NCI-H774 (cell line): ENCODE measurements at regions not wholly inside any gene's neighbourhood (a gene's known extent, or its start where the extent isn't known, plus 50 kb on each side); places are given as distances from the start of the nearest gene placed in this dataset.
"Not testable (repeated sequence)": the region's sequence is repeated elsewhere in the genome, so short reads cannot be mapped to it uniquely, and the experiment has no call there.

Experiments used
- DNase-seq: peaks from one replicate; lab custom pipeline; 2025; lab: John Stamatoyannopoulos, UW

- no peak for DNase-seq
These were observed 249.6 kb upstream of the G2E3 start for GRCh38 chr14:30309405-30309804.

- DNase-seq = no peak
These were observed 246.7 kb upstream of the G2E3 start for GRCh38 chr14:30312214-30312613.

GRCh38 chr14:30317729-30318128 lies 241.2 kb upstream of the G2E3 start:
- DNase-seq = no peak

GRCh38 chr14:30322819-30323218 lies 236.1 kb upstream of the G2E3 start:
- DNase-seq = no peak

- DNase-seq = no peak
These were observed 228.9 kb upstream of the G2E3 start for GRCh38 chr14:30330033-30330432.

GRCh38 chr14:30330445-30330844 lies 228.5 kb upstream of the G2E3 start:
- DNase-seq = no peak

GRCh38 chr14:30331030-30331429 lies 227.9 kb upstream of the G2E3 start:
- no peak for DNase-seq

- DNase-seq = no peak
These were observed 226.6 kb upstream of the G2E3 start for GRCh38 chr14:30332374-30332773.

- DNase-seq = no peak
These were observed 225.0 kb upstream of the G2E3 start for GRCh38 chr14:30333934-30334333.

- no peak for DNase-seq
These were observed 221.5 kb upstream of the G2E3 start for GRCh38 chr14:30337456-30337855.

GRCh38 chr14:30339311-30339901 lies 219.6 kb upstream of the G2E3 start:
- DNase-seq = no peak

GRCh38 chr14:30340495-30340894 lies 218.5 kb upstream of the G2E3 start:
- no peak for DNase-seq

- DNase-seq = no peak
These were observed 213.4 kb upstream of the G2E3 start for GRCh38 chr14:30345511-30345910.

- DNase-seq = no peak
These were observed 210.5 kb upstream of the G2E3 start for GRCh38 chr14:30348445-30348844.

GRCh38 chr14:30349520-30349919 lies 209.4 kb upstream of the G2E3 start:
- no peak for DNase-seq

GRCh38 chr14:30354439-30354838 lies 204.5 kb upstream of the G2E3 start:
- no peak for DNase-seq

- DNase-seq = no peak
These were observed 203.5 kb upstream of the G2E3 start for GRCh38 chr14:30355431-30355913.

GRCh38 chr14:30356438-30357202 lies 202.3 kb upstream of the G2E3 start:
- DNase-seq = no peak

- no peak for DNase-seq
These were observed 201.2 kb upstream of the G2E3 start for GRCh38 chr14:30357791-30358190.

- DNase-seq = no peak
These were observed 196.4 kb upstream of the G2E3 start for GRCh38 chr14:30362369-30363218.

GRCh38 chr14:30363219-30363880 lies 195.6 kb upstream of the G2E3 start:
- DNase-seq = not testable (repeated sequence)

- DNase-seq = no peak
These were observed 189.3 kb upstream of the G2E3 start for GRCh38 chr14:30369502-30370180.
